Stimulated activated CD4-positive, alpha-beta T cell treated with anti-CD3 and anti-CD28 coated beads, Interleukin-15, amount 100 ng/mL, for 48 hours (primary cell): ENCODE measurements at regions not wholly inside any gene's neighbourhood (a gene's known extent, or its start where the extent isn't known, plus 50 kb on each side); places are given as distances from the start of the nearest gene placed in this dataset.

Experiments used
- DNase-seq, 2 donors: peaks; one replicate each; pipeline ENCODE4 v3.0.0-alpha.2; 2020; ENCODE audit warnings: low read depth in 2 of 2

DNA sequence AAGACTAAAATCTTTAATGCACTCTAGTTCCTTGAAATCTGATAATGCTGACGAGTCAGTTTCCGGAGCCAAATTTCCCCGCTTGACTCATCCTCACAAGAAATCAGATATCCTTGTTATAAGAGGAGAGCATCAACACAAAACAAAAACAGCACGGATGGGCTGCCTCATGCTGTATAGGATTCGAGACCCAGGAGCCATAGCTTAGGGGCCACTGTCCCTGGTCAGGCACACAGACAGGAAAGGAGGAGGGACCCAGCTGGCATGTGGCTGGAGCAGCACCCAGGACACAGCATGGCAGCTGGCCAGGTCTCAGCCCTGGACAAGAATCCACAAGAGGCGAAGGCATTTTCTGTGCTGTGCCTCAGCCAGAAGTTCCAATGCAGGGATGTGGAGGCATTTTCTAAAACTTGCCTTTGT, 110.2 kb upstream of the SPATA13 start:
- DNase-seq, result no peak

DNA sequence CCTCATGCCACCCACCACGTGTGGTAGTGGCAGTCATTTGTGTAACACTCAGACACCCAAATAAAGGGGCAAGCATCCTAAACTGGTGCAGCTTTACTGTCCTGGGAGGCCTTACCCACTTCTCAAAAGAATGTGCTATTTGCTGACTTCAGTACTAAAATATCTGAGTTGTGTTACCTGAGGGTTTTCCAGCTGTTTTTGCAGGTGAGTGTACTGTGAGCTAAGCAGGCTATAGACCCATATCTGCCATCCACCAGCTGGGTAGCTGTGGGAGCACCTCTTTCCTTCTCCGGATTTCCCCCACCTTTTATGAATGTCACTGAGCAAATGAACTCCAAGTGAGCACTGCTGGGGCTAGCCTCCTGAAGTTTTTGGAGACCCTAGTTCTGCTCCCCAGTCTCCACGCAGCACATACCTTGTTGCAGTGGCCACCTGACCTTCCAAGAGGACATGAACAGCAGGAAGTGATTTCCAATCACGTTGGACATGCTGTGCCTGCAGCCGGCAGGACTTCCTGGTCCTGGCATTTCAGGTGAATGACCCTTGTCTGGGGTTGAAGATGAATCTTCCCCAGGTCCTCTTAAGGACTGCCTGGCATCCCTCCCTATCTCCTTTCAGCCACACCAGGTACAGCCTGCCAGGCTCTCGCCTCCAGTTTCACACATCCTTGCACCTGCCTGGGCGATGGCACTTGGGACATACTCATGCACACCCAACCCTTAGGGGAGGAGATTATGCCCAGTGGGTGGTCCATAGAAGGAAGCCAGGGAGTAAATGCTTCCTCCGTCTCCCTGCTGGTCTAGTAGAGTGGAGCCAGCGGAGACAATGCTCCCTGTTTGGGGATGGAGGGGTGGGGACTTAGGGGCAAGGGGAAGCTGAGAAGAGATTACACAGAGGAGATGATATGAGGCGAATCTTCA, 109.5 kb upstream of the SPATA13 start:
- no peak for DNase-seq

DNA sequence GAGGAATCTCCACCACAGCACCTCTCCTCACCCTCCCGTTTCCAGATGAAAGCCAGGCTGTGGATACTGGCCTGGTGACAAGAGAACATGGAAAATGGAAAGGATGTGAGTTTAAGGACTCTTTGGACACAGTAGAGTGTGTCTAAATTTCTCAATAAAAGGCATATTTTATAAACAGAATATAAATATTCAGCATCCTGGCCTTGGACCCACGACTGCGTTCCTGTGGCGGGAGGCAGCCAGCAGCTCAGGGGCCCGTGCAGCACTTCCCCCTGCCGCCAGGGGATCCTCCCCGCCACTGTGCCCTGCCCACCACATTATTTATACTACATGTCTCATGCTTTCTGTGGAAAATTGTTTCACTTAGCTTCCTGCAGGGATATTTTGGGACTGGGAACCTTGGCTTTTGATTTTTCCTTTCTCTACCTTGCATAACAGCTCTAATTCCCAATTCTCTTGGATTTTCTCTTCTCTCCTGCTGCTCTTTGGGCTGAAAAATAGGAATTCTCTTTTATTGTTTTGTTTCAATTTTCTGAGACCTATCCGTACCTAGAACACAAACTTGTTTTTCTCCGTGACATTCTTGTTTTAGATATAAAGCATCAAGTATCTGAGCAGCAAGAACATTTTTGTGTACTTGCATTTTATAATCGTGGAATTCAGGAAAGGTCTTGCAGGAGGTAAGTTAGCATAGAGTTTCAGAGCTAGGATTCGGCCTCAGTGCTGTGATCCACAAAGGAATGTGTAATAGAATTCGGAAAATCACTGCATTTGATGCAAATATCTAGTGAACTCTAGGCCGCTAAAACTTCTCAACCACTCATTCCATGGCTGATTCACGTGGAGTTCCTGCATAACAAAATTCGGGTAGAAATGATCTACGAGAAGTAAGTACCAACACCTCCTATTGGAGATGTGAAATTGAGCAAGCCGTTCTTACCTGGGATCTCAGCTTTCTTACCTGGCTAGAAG, 107.7 kb upstream of the SPATA13 start:
- DNase-seq, result no peak

DNA sequence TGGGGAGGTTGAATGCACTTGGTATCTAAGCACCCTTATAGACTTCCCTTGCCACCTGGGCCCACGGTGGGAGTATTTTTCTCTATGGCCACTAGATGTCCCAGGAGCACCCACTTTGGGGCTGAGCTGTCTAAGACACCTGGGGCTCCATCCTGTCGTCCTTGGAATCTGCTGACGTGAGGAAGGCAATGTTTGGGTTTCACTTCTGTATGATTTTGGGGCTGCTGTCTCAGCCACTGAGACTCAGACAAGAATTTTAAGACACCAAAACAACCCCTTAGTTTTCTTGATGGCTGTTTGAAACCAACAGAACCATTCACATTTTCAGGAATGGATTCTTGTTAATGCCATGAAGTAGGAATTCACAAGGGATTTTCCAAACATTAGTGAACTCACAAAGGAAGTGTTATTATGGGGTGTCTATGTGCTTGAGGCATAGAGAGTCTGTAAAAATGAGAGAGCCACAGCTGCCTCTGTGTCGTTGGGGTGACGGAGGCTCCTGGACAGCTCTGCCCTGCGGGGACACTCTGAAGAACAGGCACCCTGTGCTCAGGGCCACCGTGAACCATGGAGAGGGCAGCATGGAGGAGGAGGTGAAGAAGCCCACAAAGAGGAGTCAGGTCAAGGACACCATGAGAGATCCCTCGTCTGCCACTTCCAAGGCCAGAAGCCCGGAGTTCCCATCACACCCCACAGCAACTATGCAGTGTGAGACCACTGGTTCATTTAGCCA, 106.8 kb upstream of the SPATA13 start:
- DNase-seq, result peak; percentile 37 to 52

DNA sequence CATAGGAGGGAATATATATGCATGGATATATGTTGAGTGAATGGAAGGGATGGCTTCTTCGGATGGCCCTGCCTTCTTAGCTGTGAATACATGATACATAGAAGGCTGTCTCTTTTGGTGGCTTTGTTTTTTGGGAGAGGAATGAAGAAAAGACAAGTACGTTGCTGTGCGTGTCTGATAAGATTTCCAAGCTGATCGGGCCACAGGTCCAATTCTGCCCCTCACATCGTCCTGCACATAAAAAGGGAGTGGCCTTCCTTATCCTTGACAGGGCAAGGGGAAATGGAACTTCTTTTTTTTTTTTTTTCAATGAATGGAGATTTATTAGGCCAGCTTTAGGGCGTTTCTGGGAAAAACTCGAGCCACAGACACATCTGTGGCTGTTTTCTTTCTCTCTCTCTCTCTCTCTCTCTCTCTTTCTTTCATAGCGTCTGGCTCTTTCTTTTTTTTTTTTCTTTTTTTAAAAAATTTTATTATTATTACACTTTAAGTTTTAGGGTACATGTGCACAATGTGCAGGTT, 103.8 kb upstream of the SPATA13 start:
- no peak for DNase-seq

DNA sequence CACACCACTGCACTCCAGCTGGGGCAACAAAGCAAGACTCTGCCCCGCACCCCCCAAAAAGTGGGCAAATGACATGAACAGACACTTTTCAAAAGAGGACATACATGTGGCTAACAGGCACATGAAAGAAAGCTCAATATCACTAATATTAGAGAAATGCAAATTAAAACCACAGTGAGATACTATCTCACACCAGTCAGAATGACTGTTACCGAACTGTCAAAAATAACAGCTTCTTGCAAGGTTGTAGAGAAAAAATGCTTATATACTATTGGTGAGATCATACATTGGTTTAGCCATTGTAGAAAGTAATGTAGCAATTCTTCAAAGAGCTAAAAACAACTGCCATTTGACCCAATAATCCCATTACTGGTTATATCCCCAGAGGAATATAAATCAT, 99.5 kb upstream of the SPATA13 start:
- no peak for DNase-seq

DNA sequence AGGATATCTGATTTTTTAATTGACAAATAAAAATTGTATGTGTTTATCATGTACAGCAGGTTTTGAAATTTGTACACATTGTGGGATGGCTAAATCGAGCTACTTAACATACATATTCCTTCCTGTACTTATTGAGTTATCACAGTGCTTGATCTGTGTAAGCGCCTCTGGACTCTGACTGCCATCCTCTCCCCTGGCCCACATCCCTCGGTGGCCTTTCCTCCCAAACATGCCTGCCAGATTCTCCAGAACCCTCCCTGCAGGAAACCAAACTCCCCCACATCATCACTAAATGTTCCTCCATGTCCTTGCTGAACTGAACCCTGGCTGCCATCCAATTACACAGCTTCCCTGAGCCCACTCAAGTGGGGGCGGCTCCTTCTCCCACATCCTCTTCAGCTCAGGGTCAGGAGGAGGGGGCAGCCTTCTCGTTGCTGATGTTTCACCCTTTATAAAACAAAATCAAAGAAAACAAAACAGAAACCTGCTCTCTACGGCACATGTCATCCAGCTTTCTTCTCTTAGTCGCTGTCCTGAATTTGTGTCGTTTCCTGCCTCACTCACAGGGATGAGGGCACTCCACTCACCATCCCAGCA, 97.1 kb upstream of the SPATA13 start:
- DNase-seq, result no peak

DNA sequence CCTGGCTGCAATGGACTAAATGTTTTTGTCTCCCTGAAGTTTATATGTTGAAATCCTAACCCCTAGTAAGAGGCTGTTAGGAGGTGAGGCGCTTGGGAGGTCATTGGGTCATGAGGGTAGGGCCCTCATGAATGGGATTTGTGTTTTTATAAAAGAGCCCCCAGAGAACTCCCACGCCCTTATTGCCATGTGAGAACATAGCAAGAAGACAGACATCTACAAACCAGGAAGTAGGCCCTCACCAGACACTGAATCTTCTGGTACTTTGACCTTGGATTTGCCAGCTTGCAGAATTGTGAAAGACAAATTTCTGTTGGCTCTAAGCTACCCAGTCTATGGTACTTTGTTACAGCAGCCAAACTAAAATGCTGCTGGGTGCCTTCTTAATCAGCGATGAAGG, 96.1 kb upstream of the SPATA13 start:
- DNase-seq, result no peak

DNA sequence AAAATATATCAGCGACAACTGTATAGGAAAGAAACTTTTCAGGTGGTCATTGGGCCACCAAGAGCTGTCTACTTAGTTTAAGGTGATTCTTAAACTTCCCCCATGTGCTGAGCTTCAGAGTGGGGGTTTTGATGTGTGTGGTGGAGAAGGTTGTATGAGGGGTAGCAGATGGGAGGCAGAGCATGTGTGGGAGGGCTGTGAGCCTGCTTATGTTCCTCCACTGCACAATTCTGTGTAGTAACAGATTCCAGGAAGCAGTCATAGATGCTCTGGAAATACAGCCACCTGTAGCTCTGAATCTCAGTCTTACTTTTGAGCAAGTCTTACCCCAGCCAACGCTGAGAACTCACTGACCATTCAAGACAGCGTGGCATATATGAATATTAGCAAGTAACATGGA, 95.3 kb upstream of the SPATA13 start:
- no peak for DNase-seq

DNA sequence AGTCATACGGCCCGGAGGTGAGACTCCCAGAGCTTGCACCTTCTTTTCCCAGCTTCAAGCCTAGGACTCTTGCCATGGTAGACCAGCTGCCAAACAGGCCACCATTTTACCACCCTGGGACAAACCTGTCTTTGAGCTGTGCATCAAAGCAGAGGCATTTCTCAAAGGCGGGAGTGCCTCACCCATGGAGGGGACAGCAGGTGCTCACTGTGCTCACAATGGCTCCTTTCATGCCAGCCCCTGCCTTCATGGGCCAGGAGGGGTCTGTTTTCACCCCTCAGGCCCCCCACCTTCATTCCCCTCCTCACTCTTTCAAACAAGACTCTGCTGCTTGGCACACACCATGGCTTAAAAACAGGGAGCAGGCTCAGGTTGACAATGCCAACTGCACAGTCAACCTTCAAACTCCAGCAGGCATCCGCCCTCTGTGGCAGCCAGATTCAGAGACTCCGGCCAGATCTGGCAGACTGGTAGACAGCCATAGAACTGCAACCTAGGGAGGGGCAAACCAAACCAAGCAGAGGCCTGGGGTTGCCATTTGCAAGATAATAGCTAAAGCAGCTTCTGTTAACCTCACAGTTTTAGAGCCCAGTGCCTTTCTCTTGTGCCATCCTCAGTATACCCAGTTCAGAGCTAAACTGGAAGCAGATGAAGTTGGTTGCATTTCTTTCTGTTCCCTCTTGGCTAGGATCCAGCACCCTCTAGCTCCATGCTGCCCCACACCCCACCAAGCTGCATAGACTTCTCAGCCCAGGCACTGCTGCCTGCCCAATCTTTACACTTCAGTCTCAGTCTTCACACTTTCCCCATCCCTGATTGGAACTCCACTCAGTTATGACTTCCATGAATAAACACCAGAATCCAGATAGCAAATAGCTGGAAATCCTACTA, 93.9 kb upstream of the SPATA13 start:
- DNase-seq, result no peak

DNA sequence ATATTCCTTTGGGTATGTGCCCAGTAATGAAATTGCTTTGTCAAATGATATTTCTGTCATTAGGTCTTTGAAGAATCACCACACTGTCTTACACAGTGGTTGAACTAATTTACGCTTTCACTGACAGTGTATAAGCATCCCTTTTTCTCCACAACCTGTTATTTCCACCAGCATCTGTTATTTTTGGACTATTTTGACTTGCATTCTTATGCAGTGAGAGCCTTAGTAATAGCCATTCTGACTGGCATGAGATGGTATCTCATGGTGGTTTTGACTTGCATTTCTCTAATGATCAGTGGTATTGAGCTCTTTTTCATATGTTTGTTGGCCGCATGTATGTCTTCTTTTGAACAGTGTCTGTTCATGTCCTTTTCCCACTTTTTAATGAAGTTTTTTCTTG, 92.0 kb upstream of the SPATA13 start:
- no peak for DNase-seq

DNA sequence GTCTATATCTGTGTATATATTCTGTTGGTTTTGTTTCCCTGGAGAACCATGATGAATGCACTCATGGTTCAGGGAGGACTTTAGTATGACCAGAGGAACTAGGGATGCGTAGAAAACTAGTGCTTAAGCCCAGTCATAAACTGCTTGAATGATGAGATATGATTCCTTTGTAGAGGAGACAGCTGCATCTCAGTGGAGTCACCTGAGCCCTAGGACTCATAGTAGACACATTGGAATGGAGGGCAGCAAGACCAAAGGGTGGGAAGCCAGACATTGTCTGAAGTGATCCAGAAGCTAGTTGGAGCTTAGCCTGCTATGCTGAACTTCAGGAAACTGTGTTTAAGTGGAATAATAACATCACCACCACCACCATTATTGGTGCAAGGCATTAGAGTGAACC, 89.5 kb upstream of the SPATA13 start:
- DNase-seq, result no peak

DNA sequence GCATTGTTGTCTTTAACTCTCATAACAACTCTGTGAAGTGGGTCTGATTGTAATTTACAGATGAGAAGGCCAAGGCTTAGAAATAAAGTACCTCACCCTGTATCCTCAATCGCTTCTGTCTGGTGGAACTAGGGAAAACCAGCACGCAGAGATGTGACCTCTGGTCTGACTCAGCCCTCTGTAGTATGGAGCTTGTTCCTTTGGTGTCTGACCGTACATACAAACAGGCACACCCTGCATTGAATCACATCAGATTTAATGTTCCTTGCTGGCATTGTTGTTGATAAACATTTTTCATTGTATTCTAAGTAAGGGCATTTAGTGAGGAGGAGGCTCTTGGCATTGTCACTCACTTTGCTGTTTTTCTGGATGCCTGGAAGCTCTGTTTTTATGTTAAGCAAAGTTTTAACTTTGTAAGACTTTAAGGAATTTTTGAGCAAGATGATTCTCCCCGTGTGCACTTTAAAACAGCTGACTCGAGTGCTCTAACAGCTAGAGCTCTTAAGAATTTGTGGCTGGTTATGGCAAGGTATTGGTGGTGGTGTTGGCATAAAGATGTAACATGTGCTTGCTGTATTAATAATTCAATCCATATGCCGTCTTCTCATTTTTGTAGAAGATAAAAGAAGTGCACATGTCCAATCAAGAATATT, 89.0 kb upstream of the SPATA13 start:
- DNase-seq, result no peak

DNA sequence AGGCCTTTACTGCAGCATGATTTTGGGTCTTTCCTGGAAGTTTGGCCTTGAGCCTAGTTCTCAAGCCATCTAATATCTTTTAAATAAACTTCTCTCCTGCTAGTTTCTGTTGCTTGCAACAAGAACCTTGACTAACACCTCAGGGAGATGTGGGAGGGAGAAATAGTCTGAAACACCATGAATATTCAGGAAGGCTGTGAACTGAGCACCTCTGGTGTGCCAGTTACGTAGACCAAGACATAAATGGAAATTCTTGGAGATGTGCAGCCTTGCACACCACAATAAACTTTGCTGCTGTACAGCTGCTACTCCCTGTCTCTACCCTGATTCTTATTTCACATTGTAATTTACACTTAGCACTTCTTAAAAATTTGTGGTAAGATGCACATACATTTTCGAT, 86.9 kb upstream of the SPATA13 start:
- no peak for DNase-seq

DNA sequence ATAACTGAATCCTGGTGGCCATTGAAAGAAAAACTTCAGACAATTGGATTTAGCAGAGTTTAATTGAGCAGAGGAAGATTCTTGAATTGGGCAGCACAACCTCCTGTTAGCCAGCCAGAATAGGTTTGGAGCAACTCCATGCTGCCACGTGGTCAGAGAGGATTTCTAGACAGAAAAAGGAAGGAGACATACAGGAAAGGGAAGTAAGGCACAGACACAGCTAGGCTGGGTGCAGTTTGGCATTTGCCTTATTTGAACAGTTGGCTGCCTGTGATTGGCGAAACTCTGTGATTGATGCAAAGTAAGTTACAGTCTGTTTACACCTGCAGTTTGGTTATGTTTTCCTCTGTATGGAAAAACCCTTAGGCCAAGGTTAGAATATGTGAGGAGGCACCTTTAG, 85.8 kb upstream of the SPATA13 start:
- DNase-seq, result no peak

DNA sequence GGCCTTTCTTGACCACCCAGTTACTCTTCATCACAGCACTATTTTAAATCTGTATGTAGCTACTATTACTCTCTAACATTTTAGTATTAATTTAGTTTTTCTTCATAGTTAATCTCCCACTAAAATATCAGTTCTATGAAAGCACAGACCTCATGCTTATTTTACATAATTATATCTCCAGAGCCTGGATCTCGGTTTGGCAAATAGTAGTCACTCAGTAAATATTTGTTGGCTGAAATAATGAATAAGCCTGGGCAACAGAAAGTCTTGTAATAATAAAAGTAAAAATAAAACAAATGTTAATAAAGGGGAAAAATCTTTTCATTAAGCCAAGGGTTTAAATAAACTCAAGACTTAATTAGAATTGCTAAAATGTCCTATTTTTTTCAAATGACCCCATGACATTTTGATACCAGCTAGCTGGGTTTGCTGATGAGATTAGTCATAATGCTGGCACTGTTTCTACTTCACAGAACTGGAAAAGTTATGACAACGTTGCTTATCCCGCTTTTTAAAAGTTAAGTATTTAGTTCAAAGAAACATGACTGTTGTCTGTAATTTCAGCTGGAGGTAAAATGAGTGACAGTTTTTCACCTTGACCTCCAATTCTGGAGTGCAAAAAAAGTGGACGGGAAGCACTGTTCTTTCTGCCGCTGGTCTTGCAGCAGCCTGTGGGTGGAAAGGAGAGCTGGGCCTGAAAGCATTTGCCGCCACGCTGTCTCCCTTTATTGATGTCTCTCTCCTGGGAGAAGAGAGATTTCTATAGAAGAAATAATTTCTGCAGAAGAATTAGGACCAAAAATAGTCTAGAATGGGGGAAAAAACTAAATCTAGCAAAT, 85.2 kb upstream of the SPATA13 start:
- DNase-seq, result no peak

DNA sequence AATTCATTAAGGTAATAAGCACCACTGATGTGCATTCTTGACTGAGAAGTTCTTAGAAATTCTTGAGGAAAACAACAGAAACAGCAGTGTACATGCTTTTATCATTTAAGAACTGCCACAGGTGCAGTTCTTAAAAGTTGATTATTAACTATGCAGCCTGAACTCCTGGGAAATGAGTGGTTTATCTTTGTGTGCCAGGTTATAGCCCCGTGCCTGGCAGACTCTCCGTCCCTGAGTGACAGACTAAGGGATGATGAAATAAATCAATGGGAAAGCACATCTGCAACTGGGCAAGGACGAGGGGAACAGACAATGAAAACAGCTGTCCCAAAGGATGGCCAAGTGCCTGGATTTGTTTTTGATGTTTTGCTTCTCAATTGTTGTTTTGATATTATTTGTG, 84.4 kb upstream of the SPATA13 start:
- no peak for DNase-seq

DNA sequence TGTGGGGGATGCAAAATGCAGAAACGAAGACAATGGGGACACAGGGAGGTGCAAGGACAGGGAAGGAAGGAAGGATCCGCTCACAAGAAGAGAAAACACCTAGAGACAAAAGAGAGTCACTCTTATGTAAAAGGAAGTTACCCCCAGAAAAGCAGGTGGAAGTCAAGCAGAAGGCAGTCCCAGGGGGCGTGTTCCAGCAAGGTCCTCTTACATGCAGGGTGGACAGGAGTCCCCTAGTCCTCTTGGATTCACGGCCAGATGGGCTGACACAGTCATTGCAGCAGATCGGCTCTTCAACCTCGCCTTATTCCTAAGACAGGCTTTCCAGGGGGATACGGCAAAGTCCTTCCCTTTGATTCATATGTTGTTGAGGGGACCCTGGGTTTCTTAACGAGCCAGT, 83.9 kb upstream of the SPATA13 start:
- no peak for DNase-seq

DNA sequence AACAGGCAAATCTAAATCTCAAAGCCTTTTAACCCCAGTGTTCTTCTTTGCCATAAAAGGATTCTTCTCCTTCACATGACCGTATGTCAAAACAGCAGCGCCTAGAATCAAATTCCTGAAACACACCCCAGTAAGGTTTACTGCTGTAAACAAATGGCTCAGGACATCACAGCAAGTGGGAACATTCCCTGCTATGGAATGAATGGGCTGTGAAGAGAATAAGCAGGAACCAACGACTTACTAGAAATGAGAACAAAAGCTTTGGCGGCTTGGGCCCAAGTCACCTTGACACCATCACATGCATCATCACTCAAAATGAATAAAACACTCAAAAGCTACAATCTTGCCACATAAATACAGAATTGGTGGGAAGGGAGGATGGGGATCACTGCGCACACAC, 80.4 kb upstream of the SPATA13 start:
- no peak for DNase-seq
